Peyer's patch (tissue), 4 donors: ENCODE measurements at regions not wholly inside any gene's neighbourhood (a gene's known extent, or its start where the extent isn't known, plus 50 kb on each side); places are given as distances from the start of the nearest gene placed in this dataset.

Experiments
- DNase-seq, 3 donors: peaks; one replicate each; pipeline ENCODE4 v3.0.0-alpha.2; 2017 to 2019
- H3K27ac ChIP-seq, 4 donors: fragments of 200-600 bp; sonication (generic); one replicate each; pipeline ENCODE4 v1.5.1; 2016 to 2019
- H3K27me3 ChIP-seq, 2 donors: fragments of 200-600 bp; sonication (generic); one replicate each; pipeline ENCODE4 v1.5.1; 2019
- H3K36me3 ChIP-seq, 3 donors: fragments of 200-600 bp; sonication (generic); one replicate each; pipeline ENCODE4 v1.5.1; 2016 to 2019
- H3K4me1 ChIP-seq, 4 donors: fragments of 200-600 bp; sonication (generic); one replicate each; pipeline ENCODE4 v1.5.1; 2016 to 2019
- H3K4me3 ChIP-seq, 4 donors: fragments of 200-600 bp; sonication (generic); 1 replicate in 3 of 4; 2 replicates in 1 of 4; pipeline ENCODE4 v1.5.1; 2016 to 2019; ENCODE audit warnings: mild to moderate bottlenecking in 1 of 4
- H3K9me3 ChIP-seq, 4 donors: fragments of 200-600 bp; sonication (generic); one replicate each; pipeline ENCODE4 v1.5.1; 2016 to 2019; ENCODE audit warnings: mild to moderate bottlenecking in 1 of 4
- CTCF ChIP-seq, 6 experiments: fragments of 450-650 bp in 4 of 6; fragments of 200-600 bp in 2 of 6; sonication (generic) in 1 of 6; IDR thresholded peaks; one replicate each; pipeline ENCODE4 v1.5.1; 2017 to 2019; ENCODE audit warnings: antibody characterized with exemption in 6 of 6, mild to moderate bottlenecking in 3 of 6, moderate library complexity in 1 of 6
- POLR2A ChIP-seq, 2 donors: fragments of 450-650 bp; IDR thresholded peaks; one replicate each; pipeline ENCODE4 v1.5.1; 2017; ENCODE audit warnings: antibody characterized with exemption in 2 of 2, mild to moderate bottlenecking in 2 of 2, moderate library complexity in 2 of 2

GRCh38 chr3:189577050-189577951 lies 53.9 kb upstream of the TP63 start:
- no peak overlapping the region for H3K27ac ChIP-seq
- no peaks in the 10 kb centered on the region for H3K9me3 ChIP-seq
- DNase-seq = no peak
- no peaks in the 10 kb centered on the region for H3K27me3 ChIP-seq
- H3K4me3 ChIP-seq = no peak overlapping the region
- H3K36me3 ChIP-seq = no peaks in the 10 kb centered on the region
- TF ChIP-seq CTCF (IDR thresholded peaks at IDR 0.05) = no peak
- TF ChIP-seq POLR2A (IDR thresholded peaks at IDR 0.05) = no peak
- no peaks in the 10 kb centered on the region for H3K4me1 ChIP-seq

- H3K4me1 ChIP-seq = no peaks in the 10 kb centered on the region
- no peaks in the 10 kb centered on the region for H3K36me3 ChIP-seq
- H3K9me3 ChIP-seq = no peaks in the 10 kb centered on the region
- H3K4me3 ChIP-seq = no peak overlapping the region
- H3K27ac ChIP-seq = no peak overlapping the region
- DNase-seq = no peak
- TF ChIP-seq POLR2A (IDR thresholded peaks at IDR 0.05) = no peak
- no peak for TF ChIP-seq CTCF (IDR thresholded peaks at IDR 0.05)
- H3K27me3 ChIP-seq = no peaks in the 10 kb centered on the region
These were observed 51.0 kb upstream of the TP63 start for GRCh38 chr3:189580190-189580589.
